ENCODE measurements at regions not wholly inside any gene's neighbourhood (a gene's known extent, or its start where the extent isn't known, plus 50 kb on each side); places are given as distances from the start of the nearest gene placed in this dataset.

DNA sequence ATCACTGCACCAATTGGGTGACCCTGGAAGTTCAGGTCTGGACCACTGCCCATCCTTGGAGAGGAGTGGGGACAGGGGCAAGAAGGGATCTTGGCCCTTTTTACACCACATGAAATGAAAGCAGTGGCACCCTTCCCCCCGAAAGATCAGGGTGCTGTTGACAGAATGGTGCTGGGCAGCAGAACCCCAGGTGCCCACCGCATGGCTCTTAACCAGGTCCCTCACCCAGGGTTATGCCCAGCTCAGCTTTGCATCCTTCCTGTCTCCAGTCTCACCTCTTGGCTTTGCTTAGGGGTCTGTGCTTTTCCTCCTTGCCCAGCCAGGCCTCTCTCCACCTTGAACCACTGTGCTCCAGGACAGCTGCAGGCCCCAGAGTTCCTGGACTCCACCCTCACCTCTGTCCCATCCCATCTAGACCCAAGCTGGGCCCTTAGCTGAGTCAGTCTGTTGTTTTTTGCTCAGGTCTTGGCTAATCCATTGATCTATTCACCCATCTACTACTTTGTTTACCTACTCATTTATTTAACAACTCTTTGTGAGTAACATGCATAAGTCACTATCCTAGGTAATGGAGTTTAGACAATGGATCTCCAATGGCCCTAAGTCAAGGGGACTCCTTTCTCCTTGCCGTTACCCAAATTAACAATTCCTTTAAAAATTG is 77.1 kb upstream of the PRR23E start (continued):
- TF ChIP-seq, protein P1, sequence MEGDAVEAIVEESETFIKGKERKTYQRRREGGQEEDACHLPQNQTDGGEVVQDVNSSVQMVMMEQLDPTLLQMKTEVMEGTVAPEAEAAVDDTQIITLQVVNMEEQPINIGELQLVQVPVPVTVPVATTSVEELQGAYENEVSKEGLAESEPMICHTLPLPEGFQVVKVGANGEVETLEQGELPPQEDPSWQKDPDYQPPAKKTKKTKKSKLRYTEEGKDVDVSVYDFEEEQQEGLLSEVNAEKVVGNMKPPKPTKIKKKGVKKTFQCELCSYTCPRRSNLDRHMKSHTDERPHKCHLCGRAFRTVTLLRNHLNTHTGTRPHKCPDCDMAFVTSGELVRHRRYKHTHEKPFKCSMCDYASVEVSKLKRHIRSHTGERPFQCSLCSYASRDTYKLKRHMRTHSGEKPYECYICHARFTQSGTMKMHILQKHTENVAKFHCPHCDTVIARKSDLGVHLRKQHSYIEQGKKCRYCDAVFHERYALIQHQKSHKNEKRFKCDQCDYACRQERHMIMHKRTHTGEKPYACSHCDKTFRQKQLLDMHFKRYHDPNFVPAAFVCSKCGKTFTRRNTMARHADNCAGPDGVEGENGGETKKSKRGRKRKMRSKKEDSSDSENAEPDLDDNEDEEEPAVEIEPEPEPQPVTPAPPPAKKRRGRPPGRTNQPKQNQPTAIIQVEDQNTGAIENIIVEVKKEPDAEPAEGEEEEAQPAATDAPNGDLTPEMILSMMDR (IDR thresholded peaks at IDR 0.05; ENCODE audit: low read depth, low read length, missing input control): no peak

DNA sequence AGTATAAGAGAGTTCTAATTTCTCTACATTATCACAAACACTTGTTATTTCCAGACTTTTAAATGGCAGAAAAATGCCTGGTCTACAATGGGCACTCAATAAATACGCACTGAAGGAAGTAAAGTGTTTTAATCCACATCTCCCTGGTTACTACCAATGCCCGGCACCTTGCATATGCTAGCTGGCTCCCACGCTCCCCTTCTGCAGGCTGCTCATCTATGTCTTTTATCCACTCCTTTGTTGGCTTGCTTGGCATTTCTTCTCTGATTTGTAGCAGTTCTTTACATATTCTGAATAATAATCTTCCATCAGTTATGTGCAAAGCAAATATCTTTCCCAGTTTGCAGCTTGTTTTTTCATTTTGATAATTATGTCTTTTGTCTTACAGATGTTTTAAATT is 74.6 kb upstream of the PRR23E start:
- Histone ChIP-seq H3K4me1 (ENCODE audit: control insufficient read depth in 4 of 4, insufficient read depth in 4 of 4, low read length in 3 of 4) (no peaks in the 10 kb centered on the region), H3K27me3 (ENCODE audit: control insufficient read depth in 4 of 4, insufficient read depth in 4 of 4, low read length in 3 of 4) (no peaks in the 10 kb centered on the region), H3K4me3 (ENCODE audit: low read depth in 1 of 3, low read length in 3 of 3) (no peak overlapping the region), H3K9me3 (ENCODE audit: control insufficient read depth in 4 of 4, low read length in 3 of 4) (peaks cover 0 to 2% (median 0%) of the 10 kb centered on the region in 4 donors), H3K36me3 (ENCODE audit: control insufficient read depth in 4 of 4, insufficient read depth in 3 of 4, low read depth in 1 of 4, low read length in 3 of 4) (no peaks in the 10 kb centered on the region), H3K27ac (ENCODE audit: low read depth in 1 of 2, low read length in 2 of 2) (no peak overlapping the region), H3K9ac (ENCODE audit: low read depth in 1 of 2, low read length in 2 of 2) (no peak overlapping the region)
- no peak for DNase-seq (ENCODE audit: low spot score)
- 90% methylated on average over 3 of the region's 3 CpGs for WGBS
- TF ChIP-seq FOXA2 (IDR thresholded peaks at IDR 0.05) (no peak), EGR1 (IDR thresholded peaks at IDR 0.05; ENCODE audit: low read depth in 2 of 2) (no peak), SP1 (IDR thresholded peaks at IDR 0.05) (no peak), JUND (IDR thresholded peaks at IDR 0.05) (no peak), RXRA (IDR thresholded peaks at IDR 0.05) (no peak), TAF1 (conservative IDR thresholded peaks at IDR 0.05) (no peak)
- TF ChIP-seq, protein P2, sequence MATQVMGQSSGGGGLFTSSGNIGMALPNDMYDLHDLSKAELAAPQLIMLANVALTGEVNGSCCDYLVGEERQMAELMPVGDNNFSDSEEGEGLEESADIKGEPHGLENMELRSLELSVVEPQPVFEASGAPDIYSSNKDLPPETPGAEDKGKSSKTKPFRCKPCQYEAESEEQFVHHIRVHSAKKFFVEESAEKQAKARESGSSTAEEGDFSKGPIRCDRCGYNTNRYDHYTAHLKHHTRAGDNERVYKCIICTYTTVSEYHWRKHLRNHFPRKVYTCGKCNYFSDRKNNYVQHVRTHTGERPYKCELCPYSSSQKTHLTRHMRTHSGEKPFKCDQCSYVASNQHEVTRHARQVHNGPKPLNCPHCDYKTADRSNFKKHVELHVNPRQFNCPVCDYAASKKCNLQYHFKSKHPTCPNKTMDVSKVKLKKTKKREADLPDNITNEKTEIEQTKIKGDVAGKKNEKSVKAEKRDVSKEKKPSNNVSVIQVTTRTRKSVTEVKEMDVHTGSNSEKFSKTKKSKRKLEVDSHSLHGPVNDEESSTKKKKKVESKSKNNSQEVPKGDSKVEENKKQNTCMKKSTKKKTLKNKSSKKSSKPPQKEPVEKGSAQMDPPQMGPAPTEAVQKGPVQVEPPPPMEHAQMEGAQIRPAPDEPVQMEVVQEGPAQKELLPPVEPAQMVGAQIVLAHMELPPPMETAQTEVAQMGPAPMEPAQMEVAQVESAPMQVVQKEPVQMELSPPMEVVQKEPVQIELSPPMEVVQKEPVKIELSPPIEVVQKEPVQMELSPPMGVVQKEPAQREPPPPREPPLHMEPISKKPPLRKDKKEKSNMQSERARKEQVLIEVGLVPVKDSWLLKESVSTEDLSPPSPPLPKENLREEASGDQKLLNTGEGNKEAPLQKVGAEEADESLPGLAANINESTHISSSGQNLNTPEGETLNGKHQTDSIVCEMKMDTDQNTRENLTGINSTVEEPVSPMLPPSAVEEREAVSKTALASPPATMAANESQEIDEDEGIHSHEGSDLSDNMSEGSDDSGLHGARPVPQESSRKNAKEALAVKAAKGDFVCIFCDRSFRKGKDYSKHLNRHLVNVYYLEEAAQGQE (IDR thresholded peaks at IDR 0.05): no peak

DNA sequence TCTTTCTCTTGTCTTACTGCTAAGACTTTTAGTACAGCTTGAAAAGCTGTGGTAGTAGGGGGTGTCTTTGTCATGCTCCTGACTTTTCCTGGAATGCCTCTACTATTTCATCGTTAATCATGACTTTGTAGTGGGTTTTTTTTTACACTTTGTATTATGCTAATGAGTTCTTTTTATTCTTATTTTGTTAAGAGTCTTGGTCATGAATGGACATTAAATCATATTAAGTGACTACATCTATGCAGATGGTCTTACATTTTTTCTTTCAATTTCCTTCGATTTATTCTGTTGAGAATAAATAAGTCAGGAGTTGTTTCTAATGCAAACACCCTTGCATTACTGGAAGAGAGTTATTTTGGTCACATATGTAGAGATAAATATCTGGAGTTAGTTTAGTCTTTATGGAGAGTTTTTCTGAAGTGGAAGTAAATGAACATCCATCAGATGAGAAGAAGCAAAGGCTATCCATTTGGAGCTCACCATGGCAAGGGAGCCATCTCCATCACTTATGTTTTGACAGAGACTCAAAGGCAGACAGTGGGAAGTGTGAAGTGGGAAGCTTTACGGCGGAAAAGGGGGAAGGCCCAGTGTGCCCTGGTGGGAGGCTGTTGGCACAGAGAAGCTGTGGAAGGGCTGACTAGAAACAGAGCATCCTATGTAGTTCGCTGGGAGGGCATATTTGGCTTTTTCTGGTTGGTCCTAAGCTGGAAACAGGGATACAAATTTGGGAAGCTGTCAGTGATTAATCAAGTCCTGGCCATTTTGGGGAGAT is 73.1 kb upstream of the PRR23E start:
- Histone ChIP-seq H3K9me3 (ENCODE audit: control insufficient read depth in 4 of 4, low read length in 3 of 4) (no peaks in the 10 kb centered on the region), H3K9ac (ENCODE audit: low read depth in 1 of 2, low read length in 2 of 2) (no peak overlapping the region), H3K27me3 (ENCODE audit: control insufficient read depth in 4 of 4, insufficient read depth in 4 of 4, low read length in 3 of 4) (peaks cover 0 to 8% (median 0%) of the 10 kb centered on the region in 4 donors), H3K27ac (ENCODE audit: low read depth in 1 of 2, low read length in 2 of 2) (no peak overlapping the region), H3K4me1 (ENCODE audit: control insufficient read depth in 4 of 4, insufficient read depth in 4 of 4, low read length in 3 of 4) (no peaks in the 10 kb centered on the region), H3K4me3 (ENCODE audit: low read depth in 1 of 3, low read length in 3 of 3) (no peak overlapping the region), H3K36me3 (ENCODE audit: control insufficient read depth in 4 of 4, insufficient read depth in 3 of 4, low read depth in 1 of 4, low read length in 3 of 4) (no peaks in the 10 kb centered on the region)
- no peak for DNase-seq (ENCODE audit: low spot score)
- TF ChIP-seq RXRA (IDR thresholded peaks at IDR 0.05) (no peak), HNF4A (conservative IDR thresholded peaks at IDR 0.05) (no peak), GABPA (IDR thresholded peaks at IDR 0.05 in 1 of 2, conservative IDR thresholded peaks at IDR 0.05 in 1 of 2) (no peak), RAD21 (IDR thresholded peaks at IDR 0.05) (no peak), EGR1 (IDR thresholded peaks at IDR 0.05; ENCODE audit: low read depth in 2 of 2) (no peak), HNF4G (IDR thresholded peaks at IDR 0.05) (no peak), FOXA1 (IDR thresholded peaks at IDR 0.05) (no peak)
- TF ChIP-seq, protein P3, sequence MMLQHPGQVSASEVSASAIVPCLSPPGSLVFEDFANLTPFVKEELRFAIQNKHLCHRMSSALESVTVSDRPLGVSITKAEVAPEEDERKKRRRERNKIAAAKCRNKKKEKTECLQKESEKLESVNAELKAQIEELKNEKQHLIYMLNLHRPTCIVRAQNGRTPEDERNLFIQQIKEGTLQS (IDR thresholded peaks at IDR 0.05): no peak
- TF ChIP-seq, protein P2 (IDR thresholded peaks at IDR 0.05): no peak
- TF ChIP-seq, protein P4, sequence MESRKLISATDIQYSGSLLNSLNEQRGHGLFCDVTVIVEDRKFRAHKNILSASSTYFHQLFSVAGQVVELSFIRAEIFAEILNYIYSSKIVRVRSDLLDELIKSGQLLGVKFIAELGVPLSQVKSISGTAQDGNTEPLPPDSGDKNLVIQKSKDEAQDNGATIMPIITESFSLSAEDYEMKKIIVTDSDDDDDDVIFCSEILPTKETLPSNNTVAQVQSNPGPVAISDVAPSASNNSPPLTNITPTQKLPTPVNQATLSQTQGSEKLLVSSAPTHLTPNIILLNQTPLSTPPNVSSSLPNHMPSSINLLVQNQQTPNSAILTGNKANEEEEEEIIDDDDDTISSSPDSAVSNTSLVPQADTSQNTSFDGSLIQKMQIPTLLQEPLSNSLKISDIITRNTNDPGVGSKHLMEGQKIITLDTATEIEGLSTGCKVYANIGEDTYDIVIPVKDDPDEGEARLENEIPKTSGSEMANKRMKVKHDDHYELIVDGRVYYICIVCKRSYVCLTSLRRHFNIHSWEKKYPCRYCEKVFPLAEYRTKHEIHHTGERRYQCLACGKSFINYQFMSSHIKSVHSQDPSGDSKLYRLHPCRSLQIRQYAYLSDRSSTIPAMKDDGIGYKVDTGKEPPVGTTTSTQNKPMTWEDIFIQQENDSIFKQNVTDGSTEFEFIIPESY (IDR thresholded peaks at IDR 0.05): no peak
- 68% methylated on average over 5 of the region's 5 CpGs for WGBS
